ENCODE measurements at regions not wholly inside any gene's neighbourhood (a gene's known extent, or its start where the extent isn't known, plus 50 kb on each side); places are given as distances from the start of the nearest gene placed in this dataset.

DNA sequence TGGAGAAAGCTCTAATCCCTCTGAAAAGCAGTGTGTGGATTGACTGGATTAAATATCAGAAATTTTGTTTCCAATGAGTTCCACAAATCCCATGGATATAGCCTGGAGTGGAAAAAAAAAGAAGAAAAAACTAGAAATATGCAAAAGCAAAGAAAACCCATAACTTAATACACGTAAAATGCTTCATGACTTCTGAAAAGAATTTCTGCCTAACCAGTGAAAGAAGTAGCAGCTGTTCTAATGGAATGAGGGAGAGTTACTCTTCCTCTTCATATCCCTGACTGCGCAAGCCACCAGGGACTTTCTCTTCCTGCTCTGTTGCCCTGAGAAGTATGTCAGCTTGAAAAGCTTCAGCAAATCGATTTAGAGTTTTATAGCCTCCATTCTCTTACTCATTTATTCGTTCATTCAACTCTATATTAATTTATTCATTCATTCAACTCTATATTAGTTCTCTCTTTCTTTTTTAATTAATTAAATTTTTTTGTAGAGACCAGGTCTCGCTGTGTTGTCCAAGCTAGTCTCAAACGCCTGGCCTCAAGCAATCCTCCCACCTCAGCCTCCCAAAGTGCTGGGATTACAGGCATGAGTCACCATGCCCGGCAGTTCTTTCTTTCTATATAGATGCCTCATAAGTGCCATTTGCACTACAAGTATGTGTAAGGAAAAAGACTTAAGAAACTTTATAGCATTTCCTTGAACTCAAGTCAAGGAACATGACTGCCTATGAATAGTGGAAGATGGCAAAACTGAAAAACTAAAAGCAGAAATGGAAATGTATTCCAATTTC, 447.3 kb upstream of the NRP1 start:
- Histone ChIP-seq H3K36me3 (ENCODE audit: insufficient read depth, low read length) (no peaks in the 10 kb centered on the region), H3K9ac (ENCODE audit: low read length) (no peak overlapping the region), H3K9me2 (ENCODE audit: low read depth, low read length) (no peaks in the 10 kb centered on the region), H3F3A (ENCODE audit: insufficient read depth, low read length) (no peaks in the 10 kb centered on the region), H3K4me3 (ENCODE audit: low read depth, low read length, poor library complexity, severe bottlenecking) (no peak overlapping the region), H3K27me3 (ENCODE audit: insufficient read depth, low read length) (no peaks in the 10 kb centered on the region), H3K9me3 (ENCODE audit: low read length) (no peaks in the 10 kb centered on the region), H3K4me1 (ENCODE audit: insufficient read depth, low read length, severe bottlenecking) (no peaks in the 10 kb centered on the region), H4K20me1 (ENCODE audit: insufficient read depth, low read length) (no peaks in the 10 kb centered on the region), H3K79me2 (ENCODE audit: insufficient read depth, low read length) (no peaks in the 10 kb centered on the region), H2AFZ (ENCODE audit: low read length) (no peak overlapping the region), H3K4me2 (ENCODE audit: low read length) (no peak overlapping the region), H3K27ac (ENCODE audit: low read depth, low read length, poor library complexity, severe bottlenecking) (no peak overlapping the region)
- TF ChIP-seq, protein P1, sequence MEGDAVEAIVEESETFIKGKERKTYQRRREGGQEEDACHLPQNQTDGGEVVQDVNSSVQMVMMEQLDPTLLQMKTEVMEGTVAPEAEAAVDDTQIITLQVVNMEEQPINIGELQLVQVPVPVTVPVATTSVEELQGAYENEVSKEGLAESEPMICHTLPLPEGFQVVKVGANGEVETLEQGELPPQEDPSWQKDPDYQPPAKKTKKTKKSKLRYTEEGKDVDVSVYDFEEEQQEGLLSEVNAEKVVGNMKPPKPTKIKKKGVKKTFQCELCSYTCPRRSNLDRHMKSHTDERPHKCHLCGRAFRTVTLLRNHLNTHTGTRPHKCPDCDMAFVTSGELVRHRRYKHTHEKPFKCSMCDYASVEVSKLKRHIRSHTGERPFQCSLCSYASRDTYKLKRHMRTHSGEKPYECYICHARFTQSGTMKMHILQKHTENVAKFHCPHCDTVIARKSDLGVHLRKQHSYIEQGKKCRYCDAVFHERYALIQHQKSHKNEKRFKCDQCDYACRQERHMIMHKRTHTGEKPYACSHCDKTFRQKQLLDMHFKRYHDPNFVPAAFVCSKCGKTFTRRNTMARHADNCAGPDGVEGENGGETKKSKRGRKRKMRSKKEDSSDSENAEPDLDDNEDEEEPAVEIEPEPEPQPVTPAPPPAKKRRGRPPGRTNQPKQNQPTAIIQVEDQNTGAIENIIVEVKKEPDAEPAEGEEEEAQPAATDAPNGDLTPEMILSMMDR (IDR thresholded peaks at IDR 0.05; ENCODE audit: low read length) = no peak
- no peak for TF ChIP-seq EZH2 (IDR thresholded peaks at IDR 0.05; ENCODE audit: borderline replicate concordance, low read length)

DNA sequence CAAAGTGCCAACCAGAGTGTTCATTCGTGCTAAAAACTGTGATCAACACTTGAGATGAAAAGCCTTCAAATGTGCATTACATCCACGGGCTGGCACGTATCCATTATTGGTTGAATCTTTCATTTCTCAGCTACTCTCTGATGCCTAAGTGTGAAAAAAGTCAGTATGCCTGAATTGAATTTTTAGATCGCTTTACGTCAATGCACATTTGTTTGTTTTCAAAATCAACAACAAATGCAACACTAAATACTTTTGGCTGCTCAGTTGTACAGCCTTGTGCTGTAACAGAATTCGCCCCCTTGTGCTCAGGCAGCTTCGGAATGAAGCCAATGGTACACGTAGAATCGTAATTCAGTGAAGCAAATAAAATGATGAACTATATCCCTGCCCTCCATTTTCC, 446.5 kb upstream of the NRP1 start:
- Histone ChIP-seq H3K9ac (ENCODE audit: low read length) (no peak overlapping the region), H3F3A (ENCODE audit: insufficient read depth, low read length) (no peaks in the 10 kb centered on the region), H3K27ac (ENCODE audit: low read depth, low read length, poor library complexity, severe bottlenecking) (no peak overlapping the region), H2AFZ (ENCODE audit: low read length) (no peak overlapping the region), H3K36me3 (ENCODE audit: insufficient read depth, low read length) (no peaks in the 10 kb centered on the region), H3K27me3 (ENCODE audit: insufficient read depth, low read length) (no peaks in the 10 kb centered on the region), H3K4me2 (ENCODE audit: low read length) (no peak overlapping the region), H3K4me3 (ENCODE audit: low read depth, low read length, poor library complexity, severe bottlenecking) (no peak overlapping the region), H3K4me1 (ENCODE audit: insufficient read depth, low read length, severe bottlenecking) (no peaks in the 10 kb centered on the region), H4K20me1 (ENCODE audit: insufficient read depth, low read length) (no peaks in the 10 kb centered on the region), H3K9me3 (ENCODE audit: low read length) (no peaks in the 10 kb centered on the region), H3K9me2 (ENCODE audit: low read depth, low read length) (no peaks in the 10 kb centered on the region), H3K79me2 (ENCODE audit: insufficient read depth, low read length) (no peaks in the 10 kb centered on the region)
- TF ChIP-seq EZH2 (IDR thresholded peaks at IDR 0.05; ENCODE audit: borderline replicate concordance, low read length) = no peak
- TF ChIP-seq, protein P1 (IDR thresholded peaks at IDR 0.05; ENCODE audit: low read length) = no peak

DNA sequence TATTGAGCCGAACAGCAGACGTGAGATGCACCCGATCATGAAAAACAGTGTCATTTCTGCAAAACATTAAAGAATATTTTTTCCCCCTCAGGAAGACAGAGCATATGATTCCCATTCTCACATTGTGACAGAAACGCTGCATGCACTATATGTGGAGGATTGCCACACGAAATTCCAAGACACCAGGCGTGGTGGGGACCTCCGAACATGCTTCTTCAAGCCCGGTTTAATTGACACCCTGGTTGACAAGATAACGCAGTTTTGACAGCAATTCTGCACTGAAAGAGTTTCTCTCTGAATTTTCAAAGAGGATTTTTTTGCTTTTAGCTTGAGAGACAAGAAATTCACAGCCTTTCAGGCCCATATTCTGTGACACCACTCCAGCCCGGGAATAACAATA, 442.8 kb upstream of the NRP1 start:
- H3K36me3 ChIP-seq (ENCODE audit: insufficient read depth, low read length) = no peaks in the 10 kb centered on the region
- H3K4me3 ChIP-seq (ENCODE audit: low read depth, low read length, poor library complexity, severe bottlenecking) = no peak overlapping the region
- no peaks in the 10 kb centered on the region for H3K4me1 ChIP-seq (ENCODE audit: insufficient read depth, low read length, severe bottlenecking)
- no peak overlapping the region for H2AFZ ChIP-seq (ENCODE audit: low read length)
- no peak for TF ChIP-seq EZH2 (IDR thresholded peaks at IDR 0.05; ENCODE audit: borderline replicate concordance, low read length)
- TF ChIP-seq, protein P1 (IDR thresholded peaks at IDR 0.05; ENCODE audit: low read length) = no peak
- H3K27me3 ChIP-seq (ENCODE audit: insufficient read depth, low read length) = no peaks in the 10 kb centered on the region
- H4K20me1 ChIP-seq (ENCODE audit: insufficient read depth, low read length) = no peaks in the 10 kb centered on the region
- no peaks in the 10 kb centered on the region for H3F3A ChIP-seq (ENCODE audit: insufficient read depth, low read length)
- H3K79me2 ChIP-seq (ENCODE audit: insufficient read depth, low read length) = no peaks in the 10 kb centered on the region
- H3K4me2 ChIP-seq (ENCODE audit: low read length) = no peak overlapping the region
- no peak overlapping the region for H3K27ac ChIP-seq (ENCODE audit: low read depth, low read length, poor library complexity, severe bottlenecking)
- no peaks in the 10 kb centered on the region for H3K9me2 ChIP-seq (ENCODE audit: low read depth, low read length)
- H3K9me3 ChIP-seq (ENCODE audit: low read length) = no peaks in the 10 kb centered on the region
- no peak overlapping the region for H3K9ac ChIP-seq (ENCODE audit: low read length)

Data from OCI-LY1 (cell line).